Neural crest cell (in vitro differentiated cells): ENCODE measurements at regions not wholly inside any gene's neighbourhood (a gene's known extent, or its start where the extent isn't known, plus 50 kb on each side); places are given as distances from the start of the nearest gene placed in this dataset.

ENCODE experiments used
- DNase-seq: peaks from one replicate; pipeline ENCODE4 v3.0.0; 2021; ENCODE audit warnings: low read depth, mixed read lengths, low spot score
- H3K27ac Mint-ChIP-seq: one replicate; pipeline ENCODE4 v1.8.0; 2021; ENCODE audit warnings: mild to moderate bottlenecking, mixed read lengths; ENCODE audit not compliant: unreplicated experiment
- H3K27me3 Mint-ChIP-seq: 2 replicates; pipeline ENCODE4 v1.8.0; 2021; ENCODE audit warnings: low read depth, mild to moderate bottlenecking, mixed read lengths
- H3K36me3 Mint-ChIP-seq: 2 replicates; pipeline ENCODE4 v1.8.0; 2021; ENCODE audit warnings: low read depth, mild to moderate bottlenecking, mixed read lengths
- H3K4me1 Mint-ChIP-seq: 2 replicates; pipeline ENCODE4 v1.8.0; 2021; ENCODE audit warnings: mixed read lengths
- H3K4me3 Mint-ChIP-seq: one replicate; pipeline ENCODE4 v1.8.0; 2021; ENCODE audit warnings: mild to moderate bottlenecking, mixed read lengths
- H3K9me3 Mint-ChIP-seq: 2 replicates; pipeline ENCODE4 v1.8.0; 2021; ENCODE audit warnings: mixed read lengths
- CTCF ChIP-seq: fragments of 200-600 bp; sonication (generic); conservative IDR thresholded peaks from 2 replicates; pipeline ENCODE4 v1.5.0; 2021; ENCODE audit warnings: antibody characterized with exemption, mild to moderate bottlenecking

- no peaks in the 10 kb centered on the region for H3K4me1 Mint-ChIP-seq
- H3K36me3 Mint-ChIP-seq = no peaks in the 10 kb centered on the region
- no peak overlapping the region for H3K27ac Mint-ChIP-seq
- no peak overlapping the region for H3K4me3 Mint-ChIP-seq
- TF ChIP-seq CTCF = no peak
- peaks cover 4% of the 10 kb centered on the region for H3K9me3 Mint-ChIP-seq
- peaks cover 7% of the 10 kb centered on the region for H3K27me3 Mint-ChIP-seq
- DNase-seq = no peak
Observed at GRCh38 chr6:84379142-84379541, 151.7 kb upstream of the CEP162 start.

GRCh38 chr6:84372290-84372689 is 144.8 kb upstream of the CEP162 start:
- no peak for TF ChIP-seq CTCF
- Mint-ChIP-seq H3K9me3 (no peaks in the 10 kb centered on the region), H3K27me3 (peaks cover 7% of the 10 kb centered on the region), H3K36me3 (no peaks in the 10 kb centered on the region), H3K27ac (no peak overlapping the region), H3K4me1 (no peaks in the 10 kb centered on the region), H3K4me3 (no peak overlapping the region)
- DNase-seq = no peak

GRCh38 chr6:84371681-84372080 is 144.2 kb upstream of the CEP162 start:
- no peaks in the 10 kb centered on the region for H3K4me1 Mint-ChIP-seq
- H3K9me3 Mint-ChIP-seq = no peaks in the 10 kb centered on the region
- peaks cover 7% of the 10 kb centered on the region for H3K27me3 Mint-ChIP-seq
- no peak for DNase-seq
- no peak for TF ChIP-seq CTCF
- H3K27ac Mint-ChIP-seq = no peak overlapping the region
- no peak overlapping the region for H3K4me3 Mint-ChIP-seq
- H3K36me3 Mint-ChIP-seq = no peaks in the 10 kb centered on the region

- Mint-ChIP-seq H3K27me3 (peaks cover 4% of the 10 kb centered on the region), H3K4me3 (no peak overlapping the region), H3K36me3 (no peaks in the 10 kb centered on the region), H3K27ac (no peak overlapping the region), H3K4me1 (no peaks in the 10 kb centered on the region), H3K9me3 (no peaks in the 10 kb centered on the region)
- TF ChIP-seq CTCF = no peak
- DNase-seq = no peak
Observed at GRCh38 chr6:84362193-84362821, 134.9 kb upstream of the CEP162 start.

- no peaks in the 10 kb centered on the region for H3K36me3 Mint-ChIP-seq
- H3K4me3 Mint-ChIP-seq = no peak overlapping the region
- H3K27ac Mint-ChIP-seq = no peak overlapping the region
- H3K9me3 Mint-ChIP-seq = no peaks in the 10 kb centered on the region
- H3K4me1 Mint-ChIP-seq = no peaks in the 10 kb centered on the region
- no peak for TF ChIP-seq CTCF
- H3K27me3 Mint-ChIP-seq = peaks cover 8% of the 10 kb centered on the region
- DNase-seq = no peak
Observed at GRCh38 chr6:84361372-84362192, 134.1 kb upstream of the CEP162 start.
